ENCODE measurements at regions not wholly inside any gene's neighbourhood (a gene's known extent, or its start where the extent isn't known, plus 50 kb on each side); places are given as distances from the start of the nearest gene placed in this dataset.

GRCh38 chr3:22585911-22586310 is 617.2 kb upstream of the UBE2E2 start:
- no peak for DNase-seq (ENCODE audit: low read depth, low spot score)

GRCh38 chr3:22587446-22587845 is 615.7 kb upstream of the UBE2E2 start:
- DNase-seq (ENCODE audit: low read depth, low spot score), result no peak

GRCh38 chr3:22593638-22594037 is 609.5 kb upstream of the UBE2E2 start:
- no peak for DNase-seq (ENCODE audit: low read depth, low spot score)

GRCh38 chr3:22594990-22595389 is 608.1 kb upstream of the UBE2E2 start:
- no peak for DNase-seq (ENCODE audit: low read depth, low spot score)

- no peak for DNase-seq (ENCODE audit: low read depth, low spot score)
These were observed 596.7 kb upstream of the UBE2E2 start for GRCh38 chr3:22606461-22606860.

- DNase-seq (ENCODE audit: low read depth, low spot score), result no peak
These were observed 596.2 kb upstream of the UBE2E2 start for GRCh38 chr3:22606938-22607337.

GRCh38 chr3:22608093-22608492 is 595.0 kb upstream of the UBE2E2 start:
- no peak for DNase-seq (ENCODE audit: low read depth, low spot score)

GRCh38 chr3:22608721-22609120 is 594.4 kb upstream of the UBE2E2 start:
- DNase-seq (ENCODE audit: low read depth, low spot score), result no peak

GRCh38 chr3:22609139-22609538 is 594.0 kb upstream of the UBE2E2 start:
- DNase-seq (ENCODE audit: low read depth, low spot score), result no peak

GRCh38 chr3:22612927-22613326 is 590.2 kb upstream of the UBE2E2 start:
- no peak for DNase-seq (ENCODE audit: low read depth, low spot score)

GRCh38 chr3:22615790-22616189 is 587.3 kb upstream of the UBE2E2 start:
- DNase-seq (ENCODE audit: low read depth, low spot score), result no peak

- no peak for DNase-seq (ENCODE audit: low read depth, low spot score)
These were observed 585.8 kb upstream of the UBE2E2 start for GRCh38 chr3:22617372-22617771.

GRCh38 chr3:22620498-22620897 is 582.6 kb upstream of the UBE2E2 start:
- DNase-seq (ENCODE audit: low read depth, low spot score), result no peak

GRCh38 chr3:22621205-22621809 is 581.8 kb upstream of the UBE2E2 start:
- DNase-seq (ENCODE audit: low read depth, low spot score), result no peak

GRCh38 chr3:22627993-22628499 is 575.1 kb upstream of the UBE2E2 start:
- no peak for DNase-seq (ENCODE audit: low read depth, low spot score)

GRCh38 chr3:22632536-22632935 is 570.6 kb upstream of the UBE2E2 start:
- DNase-seq (ENCODE audit: low read depth, low spot score), result no peak

GRCh38 chr3:22634433-22634832 is 568.7 kb upstream of the UBE2E2 start:
- DNase-seq (ENCODE audit: low read depth, low spot score), result no peak

- no peak for DNase-seq (ENCODE audit: low read depth, low spot score)
These were observed 543.3 kb upstream of the UBE2E2 start for GRCh38 chr3:22659651-22660475.

- no peak for DNase-seq (ENCODE audit: low read depth, low spot score)
These were observed 542.5 kb upstream of the UBE2E2 start for GRCh38 chr3:22660606-22661005.

- DNase-seq (ENCODE audit: low read depth, low spot score), result no peak
These were observed 541.9 kb upstream of the UBE2E2 start for GRCh38 chr3:22661121-22661700.

- DNase-seq (ENCODE audit: low read depth, low spot score), result no peak
These were observed 537.6 kb upstream of the UBE2E2 start for GRCh38 chr3:22665528-22665927.

- DNase-seq (ENCODE audit: low read depth, low spot score), result no peak
These were observed 536.4 kb upstream of the UBE2E2 start for GRCh38 chr3:22666736-22667135.

GRCh38 chr3:22671848-22672247 is 531.3 kb upstream of the UBE2E2 start:
- DNase-seq (ENCODE audit: low read depth, low spot score), result no peak

Data from brain pericyte (primary cell).